Amygdala (tissue), 56 donors: ENCODE measurements at regions not wholly inside any gene's neighbourhood (a gene's known extent, or its start where the extent isn't known, plus 50 kb on each side); places are given as distances from the start of the nearest gene placed in this dataset.

Experiments
- DNase-seq, 56 donors: peaks; one replicate each; lab custom pipeline; 2025; lab: John Stamatoyannopoulos, UW

DNA sequence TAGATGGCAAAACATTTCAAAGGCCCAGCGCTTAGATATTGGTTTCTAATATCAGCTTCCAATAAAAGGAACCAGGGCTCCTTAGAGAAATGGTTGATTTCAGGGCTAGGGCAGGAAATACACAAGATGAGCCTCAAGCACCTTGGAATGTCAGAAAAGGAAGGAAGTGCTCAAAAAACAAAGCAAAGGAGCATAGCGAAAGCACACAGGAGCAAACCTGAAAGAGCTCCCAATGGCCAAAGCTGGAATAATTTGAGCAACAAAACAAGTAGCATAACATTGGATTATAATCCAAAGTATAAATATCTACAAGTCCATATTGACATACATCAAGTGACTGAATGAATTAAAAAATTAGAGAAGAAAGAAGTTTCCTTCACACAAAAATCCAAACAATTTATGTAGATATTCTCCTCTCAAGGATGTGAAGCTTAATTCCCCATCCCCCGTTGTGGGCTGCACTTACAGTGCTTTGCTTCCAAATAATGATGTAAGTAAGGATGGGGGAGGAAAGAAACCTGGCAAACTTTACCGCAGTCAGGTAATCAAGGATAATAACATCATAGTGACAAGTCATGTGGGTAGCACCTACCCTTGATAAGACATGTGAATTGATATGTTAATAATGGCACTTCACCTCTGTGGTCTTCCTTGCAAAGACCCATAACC lies 132.9 kb upstream of the DST start:
- DNase-seq = no peak

GRCh38 chr6:56772737-56773184 lies 130.1 kb upstream of the DST start:
- DNase-seq = no peak

- no peak for DNase-seq
Measured at GRCh38 chr6:56771929-56772607, 129.4 kb upstream of the DST start.

DNA sequence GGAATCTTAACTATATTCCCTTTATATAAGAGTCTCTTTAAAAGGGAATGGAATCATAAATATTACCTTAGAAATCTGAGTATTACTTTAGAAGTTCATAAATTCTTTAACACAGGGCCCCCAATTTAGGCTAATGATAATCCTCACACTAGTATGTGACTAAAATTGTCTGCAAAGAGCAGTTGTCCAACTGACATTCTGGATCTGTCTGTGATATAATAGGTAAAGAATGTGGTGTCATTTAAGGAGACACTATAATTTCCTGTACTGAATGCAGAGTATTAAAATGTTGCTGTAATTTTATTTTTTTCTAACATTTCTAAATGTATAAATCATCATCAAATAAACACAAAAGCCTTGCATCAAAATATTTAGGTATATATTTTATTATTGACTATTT lies 128.5 kb upstream of the DST start:
- no peak for DNase-seq

DNA sequence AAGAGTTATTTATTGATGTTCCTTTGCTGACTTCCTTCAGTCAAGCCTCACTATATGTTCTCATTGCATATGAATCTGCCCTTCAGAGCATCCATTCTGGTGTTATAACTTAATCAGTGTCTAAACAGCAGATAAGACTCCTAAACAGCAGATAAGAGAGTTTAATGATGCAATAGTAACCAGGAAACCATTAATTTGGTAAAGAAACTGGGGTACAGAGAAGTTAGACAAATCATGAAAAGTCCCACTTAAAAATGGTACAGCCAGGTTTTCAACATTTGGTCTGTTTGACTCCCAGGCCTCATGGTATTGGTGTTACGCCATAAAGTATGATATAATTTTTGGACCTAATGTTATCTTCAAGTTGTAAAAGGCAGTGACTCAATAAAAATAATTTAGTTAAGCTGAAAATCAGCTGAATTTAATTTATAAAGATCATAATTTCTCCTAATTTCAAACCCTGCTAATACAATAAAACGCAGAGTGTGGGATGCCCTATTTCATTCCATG lies 127.4 kb upstream of the DST start:
- DNase-seq = no peak

DNA sequence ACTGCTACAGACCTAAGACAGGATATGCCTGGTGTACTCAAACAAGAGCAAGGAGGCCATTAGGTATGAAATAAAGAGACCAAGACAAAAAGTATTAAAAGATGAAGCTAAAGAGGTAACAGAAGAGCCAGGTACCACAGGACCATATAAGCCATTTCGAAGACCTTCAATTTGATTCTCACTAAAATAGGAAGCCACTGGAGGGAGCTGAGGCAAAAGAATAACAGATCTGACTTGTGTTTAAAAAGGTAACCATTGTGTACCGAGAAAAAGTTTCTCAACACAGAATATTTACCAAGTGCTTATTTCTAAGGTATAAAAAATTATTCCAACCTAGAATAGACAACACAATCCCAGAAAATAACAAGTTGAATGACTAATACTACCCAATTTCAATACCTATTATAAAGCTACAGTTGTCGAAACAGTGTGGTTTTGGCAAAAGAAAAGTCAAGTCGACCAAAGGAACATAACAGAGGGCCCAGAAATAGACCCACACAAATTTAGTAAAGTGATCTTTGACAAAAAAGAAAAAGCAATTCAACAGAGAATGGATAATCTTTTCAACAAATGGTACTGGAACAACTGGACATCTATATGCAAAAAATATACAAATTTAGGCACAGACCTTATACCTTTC lies 125.3 kb upstream of the DST start:
- no peak for DNase-seq

DNA sequence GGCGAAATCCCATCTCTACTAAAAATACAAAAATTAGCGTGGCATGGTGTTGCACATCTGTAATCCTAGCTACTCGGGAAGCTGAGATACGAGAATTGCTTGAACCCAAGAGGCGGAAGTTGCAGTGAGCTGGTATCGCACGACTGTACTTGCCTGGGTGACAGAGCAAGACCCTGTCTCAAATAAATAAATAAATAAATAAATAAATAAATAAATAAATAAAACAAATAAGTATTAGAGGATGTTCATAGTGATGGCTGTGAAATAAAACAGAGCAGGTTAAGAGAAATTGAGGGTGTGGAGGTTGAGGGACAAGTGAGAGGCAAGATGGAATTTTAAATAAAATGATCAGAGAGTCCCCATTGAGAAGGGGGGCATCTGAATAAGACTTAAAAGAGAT lies 124.7 kb upstream of the DST start:
- DNase-seq = no peak

DNA sequence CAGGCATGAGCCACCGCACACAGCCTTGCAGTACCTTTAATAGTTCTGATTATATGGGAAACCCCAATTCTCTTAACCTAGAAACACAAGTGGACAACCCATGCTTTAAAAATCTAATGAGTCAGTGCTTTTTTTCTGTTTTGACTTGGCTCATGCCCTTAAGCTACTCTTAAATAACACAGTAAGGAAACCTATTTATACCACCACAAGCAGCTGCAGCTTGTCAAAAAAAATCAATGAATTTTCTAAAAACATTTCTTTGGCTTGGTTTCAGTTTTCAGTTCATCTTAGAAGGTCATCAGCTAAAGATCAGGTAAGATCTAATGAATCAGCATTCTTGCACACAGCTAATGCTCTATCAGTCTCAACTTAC lies 124.1 kb upstream of the DST start:
- DNase-seq = no peak

DNA sequence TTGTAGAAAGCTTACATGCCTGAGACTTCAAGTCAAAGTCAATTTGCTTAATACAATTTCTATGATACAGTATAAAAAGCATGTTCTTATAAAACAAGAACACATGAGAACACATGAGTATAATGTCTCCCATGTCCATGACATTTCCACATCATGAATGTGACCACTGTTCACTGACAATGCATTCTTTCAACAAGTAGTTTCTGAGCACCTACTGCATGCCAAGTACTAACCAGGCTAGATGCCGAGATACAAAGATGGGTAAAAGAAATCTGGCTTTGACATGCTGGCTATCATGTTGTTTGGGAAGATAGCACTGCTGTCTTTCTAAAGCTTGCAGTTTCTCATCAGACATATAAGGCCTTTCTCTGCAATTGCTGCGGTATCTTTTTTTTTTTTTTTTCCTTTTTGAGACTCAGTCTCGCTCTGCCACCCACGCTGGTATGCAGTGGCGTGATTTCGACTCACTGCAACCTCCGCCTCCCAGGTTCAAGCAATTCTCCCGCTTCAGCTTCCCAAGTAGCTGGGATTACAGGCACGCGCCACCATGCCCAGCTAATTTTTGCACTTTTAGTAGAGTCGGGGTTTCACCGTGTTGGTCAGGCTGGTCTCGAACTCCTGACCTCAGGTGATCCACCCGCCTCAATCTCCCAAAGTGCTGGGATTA lies 123.6 kb upstream of the DST start:
- no peak for DNase-seq

- no peak for DNase-seq
Measured at GRCh38 chr6:56765494-56765893, 122.8 kb upstream of the DST start.

DNA sequence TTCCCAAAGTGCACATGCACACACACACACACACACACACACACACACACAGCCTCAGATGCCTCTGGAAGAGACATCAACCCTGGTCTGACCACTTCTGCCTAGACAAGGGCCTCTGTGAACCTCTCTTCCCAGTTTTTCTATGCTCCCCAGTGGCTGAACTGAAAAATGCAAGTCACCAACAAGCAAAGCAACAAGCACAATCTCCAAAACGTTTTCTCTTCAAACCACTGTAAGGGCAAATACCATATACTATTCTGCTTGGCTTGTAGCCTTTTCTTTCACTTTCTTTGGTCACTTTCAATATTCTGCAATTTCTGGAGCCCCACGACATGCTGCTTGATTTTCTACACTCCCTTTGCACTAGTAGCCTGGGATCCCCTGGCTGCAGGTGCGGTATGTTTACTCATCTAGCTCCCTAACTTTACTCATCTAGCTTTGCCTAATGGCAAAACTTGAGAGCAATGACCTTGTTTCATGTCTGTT lies 121.4 kb upstream of the DST start:
- DNase-seq = peak in 15 of 56 donors; percentile 8 to 54 (median 36)

- DNase-seq = no peak
Measured at GRCh38 chr6:56761651-56762050, 119.0 kb upstream of the DST start.

- DNase-seq = no peak
Measured at GRCh38 chr6:56760842-56761241, 118.2 kb upstream of the DST start.

- DNase-seq = peak in 10 of 56 donors; percentile 9 to 67 (median 25)
Measured at GRCh38 chr6:56759521-56759920, 116.8 kb upstream of the DST start.

GRCh38 chr6:56758553-56758952 lies 115.9 kb upstream of the DST start:
- DNase-seq = no peak

GRCh38 chr6:56758120-56758519 lies 115.4 kb upstream of the DST start:
- DNase-seq = peak in 2 of 56 donors; percentile 34 to 39

- DNase-seq = peak in 20 of 56 donors; percentile 11 to 68 (median 33)
Measured at GRCh38 chr6:56757588-56757984, 114.9 kb upstream of the DST start.

DNA sequence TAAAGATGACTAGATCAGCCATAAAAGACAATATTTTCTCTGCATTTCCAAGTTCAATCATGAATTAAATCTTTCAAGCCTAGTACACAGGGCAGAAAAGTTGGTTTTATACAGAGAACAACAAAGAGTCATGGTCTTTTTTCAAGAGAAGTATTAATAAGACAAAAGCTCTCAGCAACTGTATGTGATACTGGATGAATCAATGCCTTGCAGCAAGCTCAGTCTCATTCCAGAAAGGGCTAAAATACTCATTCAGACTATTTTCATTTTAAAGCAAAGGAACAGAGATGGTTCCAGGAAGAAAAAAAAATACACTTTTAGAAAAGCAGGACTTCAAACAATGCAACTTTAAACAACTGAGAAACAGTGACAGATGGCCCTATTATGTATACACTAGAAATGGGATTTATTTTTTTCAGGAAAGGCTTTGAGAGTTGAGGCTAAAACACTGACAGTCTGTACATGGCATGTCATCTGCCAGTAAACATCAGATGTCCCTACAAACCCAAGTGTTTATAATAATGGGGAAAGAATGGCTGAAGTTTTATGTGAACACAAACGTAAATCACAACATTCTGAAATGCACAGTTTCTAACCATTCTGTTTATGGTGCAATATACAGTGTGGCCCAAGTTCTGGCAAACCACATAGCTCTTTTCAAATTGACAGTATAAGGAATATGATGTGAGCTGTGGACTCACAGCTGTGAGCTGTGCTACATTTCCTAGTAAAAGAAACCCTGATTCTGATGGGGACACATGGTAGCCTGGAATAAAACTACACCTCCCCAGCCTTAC lies 114.3 kb upstream of the DST start:
- no peak for DNase-seq

DNA sequence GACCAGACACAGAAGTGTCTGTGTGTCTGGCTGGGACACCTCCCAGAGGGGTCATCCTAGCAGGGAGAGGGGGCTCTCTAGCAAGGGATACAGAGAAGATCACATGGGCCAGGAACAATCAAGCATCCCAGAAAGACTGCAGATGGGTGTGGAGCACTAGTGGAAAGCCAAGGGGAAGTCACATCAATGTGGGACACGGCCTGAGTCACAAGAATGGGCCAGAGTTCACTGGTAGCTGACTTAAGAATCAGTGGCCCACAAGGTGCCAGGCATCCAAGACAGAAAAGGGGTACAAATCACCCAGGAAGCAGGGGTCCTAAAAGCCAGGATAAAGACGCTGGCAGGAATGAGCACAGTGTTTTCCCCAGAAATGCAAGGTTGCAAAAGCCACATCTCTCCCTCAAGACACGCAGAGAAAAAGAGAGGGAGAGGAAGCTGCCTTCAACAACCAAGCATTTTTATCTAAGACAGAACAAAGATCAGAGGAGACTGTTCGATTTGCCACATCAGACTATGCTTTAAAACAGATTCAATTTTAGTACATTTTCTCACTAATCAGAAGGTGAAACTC lies 113.6 kb upstream of the DST start:
- DNase-seq = peak in 3 of 56 donors; percentile 23 to 34 (median 25)

DNA sequence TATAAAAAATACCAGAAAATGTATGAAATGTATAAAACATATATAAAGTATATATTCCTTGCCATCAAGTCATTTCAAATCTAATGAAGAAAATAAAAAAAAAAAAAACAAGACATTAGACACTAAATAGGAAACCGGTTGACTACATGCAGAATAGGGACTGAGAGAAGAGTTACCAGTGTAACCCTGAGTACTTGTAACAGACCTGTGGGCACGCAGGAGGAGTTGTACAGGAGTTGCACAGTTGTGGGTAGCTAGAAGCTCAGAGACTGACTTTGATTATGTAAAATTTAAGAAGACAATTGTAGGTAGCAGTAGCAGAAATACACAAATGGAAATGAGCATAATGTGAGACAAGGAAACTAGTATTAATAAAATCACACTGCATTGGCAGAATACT lies 112.4 kb upstream of the DST start:
- DNase-seq = no peak
